Panc1 (cell line): ENCODE measurements at regions not wholly inside any gene's neighbourhood (a gene's known extent, or its start where the extent isn't known, plus 50 kb on each side); places are given as distances from the start of the nearest gene placed in this dataset.

Source experiments
- ATAC-seq: fragments of 200-7000 bp; cut with Tn5 transposase; 2 replicates; pipeline ENCODE4 v1.9.1; 2020; ENCODE audit warnings: mild to moderate bottlenecking, moderate library complexity
- BruUV-seq: library from RNA; stranded (reverse); fragments of 400-500 nt; replicated peaks from 2 replicates; lab custom pipeline; 2021; lab: Mats Ljungman, UMichigan
- CTCF ChIA-PET: fragments of 300-600 bp; sonication (Branson Sonifier 250); formaldehyde crosslinking; loops from one replicate; lab custom pipeline; 2022; ENCODE audit warnings: antibody characterized with exemption; lab: Charles Lee
- POLR2A ChIA-PET: fragments of 300-600 bp; sonication (Branson Sonifier 250); formaldehyde crosslinking; loops from one replicate; lab custom pipeline; 2022; ENCODE audit warnings: antibody characterized with exemption; lab: Charles Lee
- DNase-seq: peaks from one replicate; pipeline ENCODE4 v3.0.0-alpha.2; 2010; ENCODE audit warnings: low read depth, low spot score
- H3K27ac ChIP-seq: 2 replicates; pipeline ENCODE4 v1.5.1; 2011; ENCODE audit warnings: mild to moderate bottlenecking, low read length, inconsistent platforms
- H3K27me3 ChIP-seq: fragments of 200-500 bp; sonication (Bioruptor generic); 2 replicates; pipeline ENCODE4 v1.6.0; 2014; ENCODE audit warnings: low read length, inconsistent platforms; ENCODE audit not compliant: control insufficient read depth, insufficient read depth
- H3K36me3 ChIP-seq: fragments of 200-500 bp; sonication (Bioruptor generic); 2 replicates; pipeline ENCODE4 v1.5.1; 2014; ENCODE audit warnings: inconsistent platforms, mild to moderate bottlenecking, low read length, moderate library complexity; ENCODE audit not compliant: control insufficient read depth, insufficient read depth
- H3K4me1 ChIP-seq: 2 replicates; pipeline ENCODE4 v1.5.1; 2011; ENCODE audit warnings: inconsistent platforms, mild to moderate bottlenecking, low read length, moderate library complexity; ENCODE audit not compliant: control insufficient read depth, insufficient read depth
- H3K4me3 ChIP-seq, 2 experiments: 2 replicates each; pipeline ENCODE4 v1.5.1; 2011 to 2012; ENCODE audit warnings: low read depth in 2 of 2, low read length in 2 of 2, mild to moderate bottlenecking in 2 of 2, inconsistent platforms in 1 of 2, moderate library complexity in 1 of 2
- H3K9me3 ChIP-seq: fragments of 200-500 bp; sonication (Bioruptor generic); 2 replicates; pipeline ENCODE4 v1.5.1; 2014; ENCODE audit warnings: low read depth, mild to moderate bottlenecking, inconsistent platforms, low read length, moderate library complexity; ENCODE audit not compliant: control insufficient read depth, insufficient read depth
- POLR2AphosphoS5 ChIP-seq: IDR thresholded peaks from 2 replicates; pipeline ENCODE4 v1.6.1; 2012; ENCODE audit warnings: mild to moderate bottlenecking, low read depth, low read length, moderate library complexity
- SIN3A ChIP-seq: IDR thresholded peaks from 2 replicates; pipeline ENCODE4 v1.6.1; 2012; ENCODE audit warnings: low read depth, mild to moderate bottlenecking, low read length, moderate library complexity, borderline replicate concordance; ENCODE audit not compliant: insufficient read depth
- TCF7L2 ChIP-seq: IDR thresholded peaks from 2 replicates; pipeline ENCODE4 v1.6.1; 2011; ENCODE audit warnings: mild to moderate bottlenecking, low read depth, low read length, inconsistent platforms
- in situ Hi-C: cut with HindIII; loops from 2 replicates; pipeline ENCODE4 v1.10.0; 2016; ENCODE audit warnings: low sequenced_read_pairs, low pct_unique_long_range_greater_than_20kb
- intact Hi-C: fragments of 100-400 bp; cut with micrococcal nuclease; formaldehyde crosslinking; loops from one replicate; pipeline ENCODE4 v1.10.0; 2022; ENCODE audit not compliant: unreplicated experiment
- TF ChIP-seq, protein P1 (sequence below): fragments of 450-650 bp; IDR thresholded peaks from 2 replicates; pipeline ENCODE4 v1.5.1; 2017; ENCODE audit warnings: mild to moderate bottlenecking
- TF ChIP-seq, protein P2 (sequence below), 2 experiments: IDR thresholded peaks; 2 replicates each; pipeline ENCODE4 v1.6.1; 2011 to 2012; ENCODE audit warnings: low read depth in 2 of 2, control low read depth in 1 of 2, low read length in 1 of 2, mild to moderate bottlenecking in 1 of 2, moderate library complexity in 1 of 2; ENCODE audit not compliant: insufficient read depth in 1 of 2

- H3K27me3 ChIP-seq = no peaks in the 10 kb centered on the region
- CTCF ChIA-PET = no interaction called here
- DNase-seq (no peak), ATAC-seq (no peak)
- in situ Hi-C loops (no loop called here), intact Hi-C loops (no loop called here)
- no peak overlapping the region for H3K4me3 ChIP-seq
- POLR2A ChIA-PET = no interaction called here
- no peaks in the 10 kb centered on the region for H3K36me3 ChIP-seq
- no peak overlapping the region for H3K27ac ChIP-seq
- TF ChIP-seq TCF7L2 = no peak
- no peak for TF ChIP-seq POLR2AphosphoS5
- TF ChIP-seq SIN3A = no peak
- TF ChIP-seq, protein P1, sequence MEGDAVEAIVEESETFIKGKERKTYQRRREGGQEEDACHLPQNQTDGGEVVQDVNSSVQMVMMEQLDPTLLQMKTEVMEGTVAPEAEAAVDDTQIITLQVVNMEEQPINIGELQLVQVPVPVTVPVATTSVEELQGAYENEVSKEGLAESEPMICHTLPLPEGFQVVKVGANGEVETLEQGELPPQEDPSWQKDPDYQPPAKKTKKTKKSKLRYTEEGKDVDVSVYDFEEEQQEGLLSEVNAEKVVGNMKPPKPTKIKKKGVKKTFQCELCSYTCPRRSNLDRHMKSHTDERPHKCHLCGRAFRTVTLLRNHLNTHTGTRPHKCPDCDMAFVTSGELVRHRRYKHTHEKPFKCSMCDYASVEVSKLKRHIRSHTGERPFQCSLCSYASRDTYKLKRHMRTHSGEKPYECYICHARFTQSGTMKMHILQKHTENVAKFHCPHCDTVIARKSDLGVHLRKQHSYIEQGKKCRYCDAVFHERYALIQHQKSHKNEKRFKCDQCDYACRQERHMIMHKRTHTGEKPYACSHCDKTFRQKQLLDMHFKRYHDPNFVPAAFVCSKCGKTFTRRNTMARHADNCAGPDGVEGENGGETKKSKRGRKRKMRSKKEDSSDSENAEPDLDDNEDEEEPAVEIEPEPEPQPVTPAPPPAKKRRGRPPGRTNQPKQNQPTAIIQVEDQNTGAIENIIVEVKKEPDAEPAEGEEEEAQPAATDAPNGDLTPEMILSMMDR = no peak
- TF ChIP-seq, protein P2, sequence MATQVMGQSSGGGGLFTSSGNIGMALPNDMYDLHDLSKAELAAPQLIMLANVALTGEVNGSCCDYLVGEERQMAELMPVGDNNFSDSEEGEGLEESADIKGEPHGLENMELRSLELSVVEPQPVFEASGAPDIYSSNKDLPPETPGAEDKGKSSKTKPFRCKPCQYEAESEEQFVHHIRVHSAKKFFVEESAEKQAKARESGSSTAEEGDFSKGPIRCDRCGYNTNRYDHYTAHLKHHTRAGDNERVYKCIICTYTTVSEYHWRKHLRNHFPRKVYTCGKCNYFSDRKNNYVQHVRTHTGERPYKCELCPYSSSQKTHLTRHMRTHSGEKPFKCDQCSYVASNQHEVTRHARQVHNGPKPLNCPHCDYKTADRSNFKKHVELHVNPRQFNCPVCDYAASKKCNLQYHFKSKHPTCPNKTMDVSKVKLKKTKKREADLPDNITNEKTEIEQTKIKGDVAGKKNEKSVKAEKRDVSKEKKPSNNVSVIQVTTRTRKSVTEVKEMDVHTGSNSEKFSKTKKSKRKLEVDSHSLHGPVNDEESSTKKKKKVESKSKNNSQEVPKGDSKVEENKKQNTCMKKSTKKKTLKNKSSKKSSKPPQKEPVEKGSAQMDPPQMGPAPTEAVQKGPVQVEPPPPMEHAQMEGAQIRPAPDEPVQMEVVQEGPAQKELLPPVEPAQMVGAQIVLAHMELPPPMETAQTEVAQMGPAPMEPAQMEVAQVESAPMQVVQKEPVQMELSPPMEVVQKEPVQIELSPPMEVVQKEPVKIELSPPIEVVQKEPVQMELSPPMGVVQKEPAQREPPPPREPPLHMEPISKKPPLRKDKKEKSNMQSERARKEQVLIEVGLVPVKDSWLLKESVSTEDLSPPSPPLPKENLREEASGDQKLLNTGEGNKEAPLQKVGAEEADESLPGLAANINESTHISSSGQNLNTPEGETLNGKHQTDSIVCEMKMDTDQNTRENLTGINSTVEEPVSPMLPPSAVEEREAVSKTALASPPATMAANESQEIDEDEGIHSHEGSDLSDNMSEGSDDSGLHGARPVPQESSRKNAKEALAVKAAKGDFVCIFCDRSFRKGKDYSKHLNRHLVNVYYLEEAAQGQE (IDR thresholded peaks at IDR 0.05; ENCODE audit: insufficient read depth in 1 of 2, low read depth in 2 of 2, low read length in 1 of 2) = no peak
- H3K4me1 ChIP-seq = no peaks in the 10 kb centered on the region
- no TSS peak for BruUV-seq
- no peaks in the 10 kb centered on the region for H3K9me3 ChIP-seq
Observed at GRCh38 chr3:65178703-65179102, 490.9 kb upstream of the ADAMTS9 start.

DNA sequence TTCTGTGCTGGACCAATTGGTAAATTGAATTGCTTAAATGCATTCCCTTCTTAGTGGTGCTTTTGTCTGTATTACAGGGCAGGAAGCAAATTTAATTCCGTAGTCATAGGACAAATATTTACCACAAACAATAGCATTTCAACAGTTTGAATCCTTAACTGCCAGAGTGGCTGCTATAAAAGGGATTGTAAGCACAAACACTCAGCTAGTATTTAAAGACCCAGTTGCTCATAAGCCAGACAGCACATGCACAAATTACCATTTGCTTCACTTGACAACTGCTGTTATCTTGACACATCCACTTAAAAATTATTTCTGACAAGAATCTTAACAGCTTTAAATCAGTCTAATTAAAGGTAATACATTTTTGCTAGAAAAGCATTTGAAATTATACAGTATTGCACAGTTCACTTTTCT lies 490.2 kb upstream of the ADAMTS9 start:
- ATAC-seq (no peak), DNase-seq (no peak)
- no TSS peak for BruUV-seq
- TF ChIP-seq POLR2AphosphoS5 (no peak), TCF7L2 (no peak), SIN3A (no peak)
- TF ChIP-seq, protein P2 (IDR thresholded peaks at IDR 0.05; ENCODE audit: insufficient read depth in 1 of 2, low read depth in 2 of 2, low read length in 1 of 2) = no peak
- TF ChIP-seq, protein P1 = no peak
- Histone ChIP-seq H3K27me3 (no peaks in the 10 kb centered on the region), H3K4me3 (no peak overlapping the region), H3K9me3 (no peaks in the 10 kb centered on the region), H3K27ac (no peak overlapping the region), H3K4me1 (no peaks in the 10 kb centered on the region), H3K36me3 (no peaks in the 10 kb centered on the region)
- ChIA-PET CTCF (no interaction called here), POLR2A (no interaction called here)
- in situ Hi-C loops (no loop called here), intact Hi-C loops (no loop called here)
